Germinal center (tissue), 1 donor: ENCODE measurements at regions not wholly inside any gene's neighbourhood (a gene's known extent, or its start where the extent isn't known, plus 50 kb on each side); places are given as distances from the start of the nearest gene placed in this dataset.
"Not testable (repeated sequence)": the region's sequence is repeated elsewhere in the genome, so short reads cannot be mapped to it uniquely, and the experiment has no call there.

ENCODE experiments used
- DNase-seq: peaks from one replicate; pipeline ENCODE4 v3.0.0; 2012; ENCODE audit warnings: mixed read lengths, low spot score

DNA sequence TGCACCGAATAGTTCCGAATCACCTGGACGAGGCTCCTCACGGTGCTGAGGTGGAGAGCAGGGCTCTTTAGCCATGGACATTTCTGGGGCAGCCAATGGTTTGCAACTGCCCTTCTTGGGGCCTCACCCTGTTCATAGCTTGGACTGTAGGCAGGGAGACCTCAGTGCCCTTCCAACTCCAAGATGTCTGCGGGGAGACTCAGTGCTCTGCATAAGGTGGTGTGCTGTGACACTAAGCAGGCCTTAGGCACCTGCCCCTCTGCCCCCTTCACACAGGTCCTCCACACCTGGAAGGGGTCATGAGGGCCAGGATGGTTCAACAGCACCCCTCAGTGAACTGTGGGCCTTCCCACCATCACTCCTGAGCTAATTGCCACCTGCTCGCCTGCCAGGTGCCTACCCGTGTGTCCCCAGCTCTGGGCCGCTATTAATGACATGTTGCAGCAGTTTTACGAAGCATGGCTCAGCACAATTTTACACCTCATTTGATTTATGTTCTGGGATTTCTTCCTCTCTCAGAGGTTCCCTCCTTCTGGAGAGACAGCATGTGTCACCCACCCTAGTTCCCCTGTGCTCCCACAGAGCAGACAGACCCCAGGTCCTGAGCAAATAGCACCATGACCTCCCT is 101.2 kb upstream of the SMAD3 start:
- no peak for DNase-seq

DNA sequence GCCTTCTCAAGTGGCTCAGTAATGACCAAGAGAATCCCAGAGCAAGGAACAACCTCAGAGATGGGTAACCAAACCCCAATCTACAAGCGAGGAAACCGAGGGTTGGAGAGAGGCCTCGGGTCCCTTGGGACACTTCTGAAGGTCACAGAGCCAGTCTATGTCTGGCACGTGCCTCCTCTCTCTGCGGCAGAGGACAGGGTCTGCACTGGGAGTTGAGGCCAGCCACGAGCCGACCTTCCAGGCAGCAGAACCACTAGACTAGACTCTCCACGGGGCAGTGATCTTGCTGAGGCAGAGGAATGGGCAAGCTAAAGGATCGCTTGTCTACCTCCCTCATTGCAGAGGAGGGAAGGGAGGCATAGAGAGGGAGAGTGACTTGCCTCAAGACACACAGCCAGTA is 100.6 kb upstream of the SMAD3 start:
- DNase-seq = no peak

DNA sequence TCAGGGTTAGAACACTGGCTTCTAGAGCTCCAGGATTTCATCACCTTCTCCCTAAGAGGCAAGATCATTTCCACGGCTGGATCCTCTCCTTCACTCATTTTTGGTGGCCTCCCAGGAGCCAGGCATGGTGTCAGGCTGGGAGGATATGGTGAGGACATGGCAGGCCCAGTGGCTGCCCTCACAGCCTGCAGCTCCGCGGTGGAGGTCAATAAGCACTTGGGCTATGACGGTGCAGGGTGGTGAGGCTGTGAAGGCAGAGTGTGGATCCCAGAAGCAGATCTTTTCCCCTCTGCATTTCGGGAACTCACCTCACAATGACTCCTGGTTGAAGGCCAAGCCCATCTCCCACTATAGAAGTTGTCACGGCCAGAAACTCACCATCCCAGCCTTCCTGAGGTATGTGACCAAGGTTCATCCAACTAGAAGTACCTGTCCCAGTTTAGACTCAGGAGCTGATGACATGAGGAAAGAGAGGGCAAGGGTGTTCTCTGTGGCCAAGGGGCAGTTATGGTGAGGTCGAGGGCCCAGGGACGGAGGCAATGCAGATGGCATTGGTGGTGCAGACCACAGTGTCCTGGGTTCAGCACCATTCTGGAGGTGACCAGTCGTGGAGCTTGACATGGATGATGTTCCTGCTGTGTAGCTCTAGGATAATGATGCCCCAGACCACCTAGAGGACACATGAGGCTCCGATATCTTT is 100.1 kb upstream of the SMAD3 start:
- no peak for DNase-seq

DNA sequence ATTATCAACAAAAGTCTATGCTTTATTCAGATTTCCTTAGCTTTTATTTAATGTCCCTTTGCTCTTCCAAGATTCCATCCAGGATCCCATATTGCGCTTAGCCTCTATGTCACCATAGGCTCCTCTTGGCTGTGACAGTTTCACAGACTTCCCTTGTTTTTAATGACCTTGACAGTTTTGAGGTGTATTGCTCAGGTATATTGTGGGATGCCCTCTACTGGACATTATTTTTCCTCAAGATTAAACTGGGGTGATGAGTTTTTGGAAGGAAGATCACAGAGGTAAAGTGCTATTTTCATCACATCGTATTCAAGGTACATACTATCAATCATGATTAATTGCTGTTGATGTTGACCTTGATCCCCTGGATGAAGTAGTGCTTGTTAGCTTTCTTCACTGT is 99.1 kb upstream of the SMAD3 start:
- no peak for DNase-seq

DNA sequence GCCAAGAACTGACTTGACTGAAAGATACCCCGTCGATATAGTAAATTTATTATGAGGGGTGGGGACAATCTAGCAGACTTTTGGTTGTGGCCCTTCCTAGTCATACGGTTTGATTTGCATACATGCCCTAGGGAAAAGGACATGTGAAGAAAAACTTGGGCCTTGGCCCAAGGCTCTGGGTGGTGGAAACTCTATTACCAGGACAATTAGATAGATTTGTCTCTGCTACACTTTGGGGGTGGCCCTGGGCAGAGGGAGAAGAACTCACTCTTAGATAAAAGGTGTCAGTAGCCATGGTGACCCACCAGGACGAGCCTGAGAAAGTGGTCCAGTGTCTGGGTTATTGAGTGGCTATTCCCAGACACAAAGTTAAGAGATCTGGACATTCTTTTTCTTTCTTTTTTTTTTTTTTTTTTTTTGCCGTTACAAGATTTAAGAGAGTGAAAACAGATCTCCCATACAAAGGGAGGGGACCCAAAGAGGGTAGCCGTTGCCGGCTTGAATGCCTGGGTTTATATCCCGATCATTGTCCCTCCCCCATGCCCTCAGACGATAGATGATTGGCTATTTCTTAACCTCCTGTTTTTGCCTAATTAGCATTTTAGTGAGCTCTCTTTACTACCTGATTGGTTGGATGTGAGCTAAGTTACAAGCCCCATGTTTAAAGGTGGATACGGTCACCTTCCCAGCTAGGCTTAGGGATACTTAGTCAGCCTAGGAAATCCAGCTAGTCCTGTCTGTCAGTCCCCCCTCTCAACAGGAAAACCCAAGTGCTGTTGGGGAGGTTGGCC is 96.4 kb upstream of the SMAD3 start:
- no peak for DNase-seq

DNA sequence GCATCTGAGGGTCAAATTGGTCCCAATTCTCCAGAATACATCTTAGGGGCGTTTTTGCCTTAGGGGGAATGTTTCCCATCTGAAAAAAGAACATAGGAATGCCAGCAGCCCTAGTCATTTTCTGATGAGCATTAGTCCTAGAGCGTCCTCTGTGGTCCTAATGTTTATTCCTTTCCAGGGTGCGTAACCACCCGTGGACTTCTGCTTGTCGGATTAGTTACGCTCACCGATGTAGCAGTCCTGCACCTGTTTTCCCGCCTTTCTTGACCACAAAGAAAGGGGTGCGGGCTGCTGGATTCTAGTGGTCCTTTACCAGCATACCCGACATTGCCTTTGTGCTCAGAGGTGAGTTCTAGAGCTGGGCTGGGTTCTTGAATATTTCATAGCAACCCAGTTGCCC is 91.3 kb upstream of the SMAD3 start:
- not testable (repeated sequence) for DNase-seq

DNA sequence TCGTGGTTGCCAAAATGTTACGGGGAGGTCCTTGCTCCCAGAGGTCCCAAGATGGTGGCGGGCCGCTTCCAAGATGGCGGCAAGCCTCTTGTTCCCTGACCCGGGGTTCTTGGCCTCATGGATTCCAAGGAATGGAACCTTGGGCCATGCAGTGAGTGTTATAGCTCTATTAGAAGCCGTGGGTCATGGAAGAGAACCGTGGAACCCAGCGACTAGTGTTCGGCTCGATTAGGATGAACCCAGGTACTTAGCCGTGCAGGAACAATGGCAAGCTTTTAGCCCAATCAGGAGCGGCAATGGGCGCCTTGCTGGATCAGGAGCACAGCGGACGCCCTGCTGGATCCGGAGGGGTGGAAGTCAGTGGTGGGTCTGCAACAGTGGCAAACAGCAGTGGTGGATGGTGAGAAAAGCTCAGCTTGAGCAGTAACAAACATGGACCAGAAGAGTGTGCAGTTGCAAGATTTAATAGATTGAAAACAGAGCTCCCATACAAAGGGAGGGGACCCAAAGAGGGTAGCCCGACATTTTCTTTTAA is 89.2 kb upstream of the SMAD3 start:
- DNase-seq = not testable (repeated sequence)

DNA sequence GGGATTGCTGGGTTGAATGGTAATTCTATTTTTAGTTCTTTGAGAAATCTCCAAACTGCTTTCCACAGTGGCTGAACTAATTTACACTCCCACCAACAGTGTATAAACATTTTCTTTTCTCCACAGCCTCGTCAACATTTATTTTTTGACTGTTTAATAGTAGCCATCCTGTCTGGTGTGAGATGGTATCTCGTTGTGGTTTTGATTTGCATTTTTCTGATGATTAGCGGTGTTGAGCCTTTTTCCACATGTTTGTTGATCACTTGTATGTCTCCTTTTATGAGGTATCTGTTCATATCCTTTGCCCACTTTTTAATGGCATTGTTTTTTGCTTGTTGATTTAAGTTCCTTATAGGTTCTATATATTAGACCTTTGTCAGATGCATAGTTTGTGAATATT is 85.1 kb upstream of the SMAD3 start:
- DNase-seq = not testable (repeated sequence)

DNA sequence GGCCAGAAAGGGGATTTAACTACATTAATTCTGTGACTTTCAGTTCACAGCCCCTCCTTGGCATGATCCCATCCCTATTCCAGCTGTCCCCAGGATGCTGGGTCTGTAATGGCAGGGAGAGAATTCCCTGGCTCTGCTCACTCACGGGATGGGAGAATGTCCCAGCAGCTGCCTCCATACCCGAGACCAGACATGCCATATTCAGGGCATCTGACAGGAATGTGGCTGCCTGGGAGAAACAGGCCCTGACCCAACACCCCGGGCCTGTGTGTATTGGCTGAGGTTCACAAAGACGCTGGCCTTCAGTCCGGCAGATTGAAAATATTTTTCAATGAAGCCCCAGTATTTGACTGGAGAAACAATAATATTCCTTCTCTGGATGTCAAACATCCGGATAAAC is 83.6 kb upstream of the SMAD3 start:
- no peak for DNase-seq

DNA sequence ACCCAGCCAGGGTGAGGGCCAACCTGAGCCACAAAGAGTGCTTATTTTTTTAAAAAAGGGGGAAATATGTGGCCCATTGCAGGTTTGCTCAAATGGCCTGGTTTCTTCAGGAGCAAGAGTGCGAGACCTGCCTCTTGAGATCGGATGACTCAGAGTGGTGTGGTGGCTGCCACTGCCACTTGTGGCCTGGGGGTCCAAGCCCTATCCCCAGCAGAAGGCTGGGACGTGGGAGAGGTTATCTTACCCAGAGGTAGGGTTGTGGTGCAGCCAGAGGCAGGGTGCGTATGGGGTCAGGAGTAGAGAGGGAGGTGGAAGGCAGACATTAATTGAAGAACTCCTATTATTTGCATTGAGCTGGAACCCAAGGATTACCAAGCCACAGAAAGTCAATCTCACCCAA is 83.2 kb upstream of the SMAD3 start:
- DNase-seq = no peak

DNA sequence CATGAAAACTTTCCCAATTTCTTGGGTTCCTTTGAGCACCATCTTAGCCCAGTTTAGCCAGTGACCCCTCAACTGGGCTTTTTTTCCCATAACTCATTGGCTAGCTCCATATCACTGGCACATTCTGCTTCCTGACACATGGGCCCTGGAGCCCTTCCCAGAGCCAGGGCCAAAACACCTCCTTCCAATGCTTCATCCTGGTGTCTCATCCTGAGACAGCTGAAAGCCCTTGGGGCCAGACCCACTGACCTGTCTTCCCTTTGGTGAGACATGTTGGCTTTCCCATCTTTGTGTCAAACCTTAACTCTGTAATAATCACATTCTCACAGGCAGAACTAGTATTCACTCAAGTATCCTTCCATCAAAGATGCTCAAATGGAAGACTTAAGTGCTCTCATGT is 82.6 kb upstream of the SMAD3 start:
- DNase-seq = no peak

DNA sequence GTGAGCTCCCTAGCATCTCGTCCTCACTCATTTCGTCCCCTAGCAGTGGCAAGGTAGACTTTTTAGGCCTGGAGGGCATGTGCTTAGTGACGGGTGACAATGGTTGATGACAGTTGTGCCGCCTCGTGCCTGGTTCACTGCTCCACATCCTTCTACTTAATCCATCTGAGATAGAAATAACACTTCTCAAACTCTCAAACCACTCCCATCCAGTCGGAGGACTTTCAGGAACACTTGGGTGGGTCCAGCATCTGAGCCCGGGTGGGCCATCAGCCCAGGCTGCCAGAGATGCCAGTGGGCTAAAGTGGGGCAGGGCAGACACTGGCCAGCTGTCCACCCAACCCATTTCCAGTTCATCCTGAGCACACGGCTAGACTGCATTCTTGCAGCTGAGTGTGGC is 79.7 kb upstream of the SMAD3 start:
- DNase-seq = no peak

DNA sequence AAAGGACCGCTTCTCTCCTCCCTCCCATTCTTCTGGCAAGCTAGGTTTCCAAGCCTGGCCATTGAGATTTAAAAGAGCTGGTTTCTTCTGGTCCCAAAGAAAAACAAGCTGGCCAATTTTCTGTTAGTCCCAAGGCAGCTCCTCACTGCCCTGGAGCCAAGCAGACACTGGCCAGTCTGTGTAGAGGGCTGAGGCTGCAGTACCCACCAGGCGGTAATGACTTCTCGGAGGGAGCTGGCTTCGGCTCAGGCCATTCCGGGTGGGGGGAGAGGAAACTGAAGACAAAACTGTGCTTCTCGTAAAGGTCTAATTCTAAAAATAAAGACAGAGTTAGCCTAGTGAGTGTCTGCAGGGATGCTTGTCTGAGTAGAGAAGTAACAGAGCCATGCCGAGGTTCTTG is 78.5 kb upstream of the SMAD3 start:
- no peak for DNase-seq

DNA sequence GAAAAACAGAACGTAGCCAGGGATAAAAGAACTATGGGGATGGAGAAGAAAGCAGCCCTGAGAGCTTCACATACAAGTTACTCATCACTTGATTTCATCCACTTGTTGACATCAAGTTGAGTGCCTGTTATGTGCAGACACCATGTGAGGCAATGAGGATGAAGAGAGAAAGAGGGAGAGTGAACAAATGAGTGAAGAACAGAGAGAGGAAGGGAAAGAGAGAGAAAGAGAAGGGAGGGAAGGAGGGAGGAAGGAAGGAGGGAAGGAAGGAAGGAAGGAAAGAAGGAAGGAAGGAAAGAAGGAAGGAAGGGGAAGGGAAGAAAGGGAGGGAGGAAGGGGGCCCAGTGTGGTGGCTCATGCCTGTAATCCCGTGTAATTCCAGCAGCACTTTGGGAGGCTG is 72.3 kb upstream of the SMAD3 start:
- no peak for DNase-seq

DNA sequence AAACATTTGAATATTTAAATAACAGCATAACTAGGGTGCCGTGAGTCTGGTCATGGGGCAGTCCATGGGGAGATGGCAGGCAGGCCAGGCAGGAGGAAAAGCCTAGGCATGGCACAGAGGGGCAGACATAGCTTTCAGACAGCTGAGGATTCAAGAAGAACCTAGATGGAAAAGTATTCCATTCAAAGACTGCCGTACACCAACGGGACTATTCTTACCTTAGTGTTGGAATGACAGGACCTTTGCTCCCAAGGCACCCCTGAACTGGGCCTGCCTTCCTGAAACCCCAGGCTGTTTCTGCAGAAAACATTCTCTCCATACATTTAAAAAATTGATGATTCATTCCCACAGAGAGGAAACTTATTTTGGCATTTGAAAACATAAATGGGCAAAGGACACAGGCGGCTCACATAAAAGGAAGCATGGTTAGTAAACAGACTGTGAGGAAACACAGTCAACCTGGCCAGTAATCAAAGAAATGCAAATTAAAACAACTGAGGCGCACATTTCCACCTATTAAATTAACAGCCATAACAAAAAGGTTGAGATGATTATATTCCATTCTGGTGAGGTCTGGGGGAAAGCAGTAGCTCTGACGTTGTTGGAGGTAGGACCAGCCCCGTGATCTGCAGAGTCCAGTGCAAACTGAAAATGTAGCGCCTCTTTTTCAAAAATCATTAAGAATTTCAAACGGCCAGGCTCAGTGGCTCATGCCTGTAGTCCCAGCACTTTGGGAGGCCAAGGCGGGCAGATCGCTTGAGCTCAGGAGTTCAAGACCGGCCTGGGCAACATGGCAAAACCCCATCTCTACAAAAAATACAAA is 71.3 kb upstream of the SMAD3 start:
- DNase-seq = no peak

DNA sequence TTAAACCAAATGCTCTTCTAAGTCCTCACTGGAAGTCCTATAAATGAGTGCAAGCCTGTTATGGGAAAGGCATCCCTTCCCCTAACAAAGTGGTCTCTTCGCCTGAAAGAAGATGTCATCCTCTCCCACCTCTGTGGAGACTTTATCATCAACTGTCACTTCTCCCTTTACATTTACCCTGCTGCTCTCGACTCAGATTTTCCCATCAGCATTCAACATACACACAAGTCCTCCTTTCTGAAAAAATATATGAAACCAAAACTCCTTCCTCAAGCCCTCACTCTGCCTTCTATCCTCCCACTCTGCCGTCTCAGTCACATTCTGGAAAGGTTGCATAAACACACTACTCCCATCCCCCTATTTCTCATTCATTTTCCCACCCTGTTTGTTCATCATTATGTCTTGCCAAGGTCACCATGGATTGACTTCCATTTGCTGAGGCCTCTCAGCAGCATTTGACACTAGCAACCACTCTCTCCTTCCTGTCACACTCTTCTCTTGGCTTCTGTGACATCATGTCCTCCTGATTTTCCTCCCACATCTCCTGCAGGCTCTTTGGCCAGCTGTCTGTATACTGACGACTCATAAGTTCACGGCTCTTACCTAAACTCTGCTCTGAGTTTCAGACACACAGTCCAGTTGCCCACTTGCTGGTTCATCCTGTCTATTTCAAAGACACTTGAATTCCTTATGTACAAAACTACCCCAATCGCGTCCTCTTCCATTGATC is 70.3 kb upstream of the SMAD3 start:
- DNase-seq = no peak

DNA sequence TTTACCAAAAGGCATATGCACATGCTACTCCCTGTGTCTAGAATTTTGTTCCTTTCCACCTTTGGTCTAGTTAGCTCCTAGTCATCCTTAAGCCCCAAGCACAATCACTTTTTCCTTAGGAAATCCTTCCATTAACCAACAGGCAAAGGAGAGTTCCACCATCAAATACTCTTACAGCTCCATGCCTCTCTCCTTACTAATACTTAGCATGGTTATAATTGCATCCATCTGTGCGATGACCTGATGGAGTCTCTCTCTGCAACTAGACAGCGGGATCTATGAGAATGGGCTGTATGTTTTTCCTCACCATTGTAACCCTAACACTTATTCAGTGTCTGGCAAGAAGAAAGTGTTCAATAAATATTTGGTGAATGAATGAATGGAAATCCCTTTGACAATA is 69.3 kb upstream of the SMAD3 start:
- no peak for DNase-seq

DNA sequence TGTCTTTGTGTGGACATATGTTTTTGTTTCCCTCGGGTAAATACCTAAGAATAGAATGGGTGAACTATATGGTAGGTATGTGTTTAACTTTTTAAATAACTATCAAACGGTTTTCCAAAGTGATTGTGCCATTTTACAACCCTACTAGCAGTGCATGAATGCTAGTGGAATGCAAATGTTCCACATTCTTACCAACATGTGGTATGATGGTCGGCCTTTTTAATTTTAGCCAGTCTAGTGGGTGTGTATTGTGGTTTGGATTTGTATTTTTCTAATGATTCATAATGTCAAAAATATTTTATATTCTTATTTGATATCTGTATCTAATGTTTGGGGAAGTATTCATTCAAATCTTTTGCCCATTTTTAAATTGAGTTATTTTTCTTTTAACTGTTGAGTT is 68.2 kb upstream of the SMAD3 start:
- DNase-seq = no peak

DNA sequence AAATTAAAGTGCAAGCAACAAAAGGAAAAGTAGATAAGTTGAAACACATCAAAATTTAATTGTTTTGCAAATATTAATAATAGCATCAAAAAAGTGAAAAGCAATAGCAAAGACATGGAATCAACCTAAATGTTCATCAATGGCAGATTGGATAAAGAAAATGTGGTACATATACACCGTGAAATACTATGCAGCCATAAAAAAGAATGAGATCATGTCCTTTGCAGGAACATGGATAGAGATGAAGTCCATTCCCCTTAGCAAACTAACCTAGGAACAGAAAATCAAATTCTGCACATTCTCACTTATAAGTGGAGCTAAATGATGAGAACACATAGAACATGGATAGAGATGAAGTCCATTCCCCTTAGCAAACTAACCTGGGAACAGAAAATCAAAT is 67.2 kb upstream of the SMAD3 start:
- not testable (repeated sequence) for DNase-seq

DNA sequence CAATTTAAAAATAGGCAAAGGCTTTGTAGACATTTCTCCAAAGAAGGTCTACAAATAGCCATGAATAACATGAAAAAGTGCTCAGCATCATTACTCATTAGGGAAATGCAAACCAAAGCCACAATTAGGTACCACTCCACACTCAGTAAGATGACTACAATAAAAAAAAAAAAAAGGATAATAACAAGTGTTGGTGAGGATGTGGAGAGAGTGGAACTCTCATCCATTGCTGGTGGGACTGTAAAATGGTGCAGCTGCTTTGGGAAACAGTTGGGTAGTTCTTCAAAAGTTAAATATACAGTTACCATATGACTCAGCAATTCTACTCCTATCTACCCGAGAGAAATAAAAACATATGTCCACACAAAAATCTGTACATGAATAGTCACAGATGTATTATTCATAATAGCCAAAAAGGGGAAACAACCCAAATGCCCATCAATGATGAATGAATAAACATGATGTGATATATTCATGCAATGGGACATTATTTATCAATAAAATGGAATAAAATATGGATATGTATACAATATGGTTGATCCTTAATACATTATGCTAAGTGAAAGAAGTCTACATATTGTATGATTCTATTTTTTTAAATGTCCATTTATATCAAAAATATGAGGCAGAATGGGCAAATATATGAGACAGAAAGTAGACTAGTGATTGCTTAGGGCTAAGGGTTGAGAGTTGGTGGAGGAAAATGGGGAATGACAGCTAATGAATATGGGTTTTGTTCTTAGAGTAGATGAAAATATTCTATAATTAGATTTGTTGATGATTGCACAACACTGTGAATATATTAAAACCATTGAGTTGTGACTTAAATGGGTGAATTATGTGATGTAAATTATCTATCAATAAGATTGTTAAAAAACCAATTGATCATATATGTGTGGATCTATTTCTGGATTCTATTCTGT is 66.1 kb upstream of the SMAD3 start:
- no peak for DNase-seq
